Right atrium auricular region (tissue), 2 donors: ENCODE measurements at regions not wholly inside any gene's neighbourhood (a gene's known extent, or its start where the extent isn't known, plus 50 kb on each side); places are given as distances from the start of the nearest gene placed in this dataset.

Experiments used
- DNase-seq: peaks from one replicate; pipeline ENCODE4 v3.0.0-alpha.2; 2019; ENCODE audit warnings: low spot score
- H3K27ac ChIP-seq, 2 donors: fragments of 200-600 bp; sonication (generic); 1 replicate in 1 of 2; 2 replicates in 1 of 2; pipeline ENCODE4 v1.5.1; 2016 to 2019
- H3K27me3 ChIP-seq, 2 donors: fragments of 200-600 bp; sonication (generic); one replicate each; pipeline versions ENCODE4 v1.5.1 to v1.6.0; 2017 to 2019
- H3K36me3 ChIP-seq: fragments of 200-600 bp; sonication (generic); one replicate; pipeline ENCODE4 v1.5.1; 2016
- H3K4me1 ChIP-seq, 2 donors: fragments of 200-600 bp; sonication (generic); one replicate each; pipeline versions ENCODE4 v1.5.1 to v1.6.0; 2017 to 2019
- H3K4me3 ChIP-seq, 2 donors: fragments of 200-600 bp; sonication (generic); 1 replicate in 1 of 2; 2 replicates in 1 of 2; pipeline ENCODE4 v1.5.1; 2017 to 2019; ENCODE audit warnings: mild to moderate bottlenecking in 1 of 2, moderate library complexity in 1 of 2
- H3K9me3 ChIP-seq, 2 donors: fragments of 200-600 bp; sonication (generic); one replicate each; pipeline ENCODE4 v1.5.1; 2019
- TF ChIP-seq, protein P1 (sequence below), 2 donors: fragments of 200-600 bp; sonication (generic); IDR thresholded peaks; one replicate each; pipeline ENCODE4 v1.5.1; 2019; ENCODE audit warnings: antibody characterized with exemption in 2 of 2

- TF ChIP-seq, protein P1, sequence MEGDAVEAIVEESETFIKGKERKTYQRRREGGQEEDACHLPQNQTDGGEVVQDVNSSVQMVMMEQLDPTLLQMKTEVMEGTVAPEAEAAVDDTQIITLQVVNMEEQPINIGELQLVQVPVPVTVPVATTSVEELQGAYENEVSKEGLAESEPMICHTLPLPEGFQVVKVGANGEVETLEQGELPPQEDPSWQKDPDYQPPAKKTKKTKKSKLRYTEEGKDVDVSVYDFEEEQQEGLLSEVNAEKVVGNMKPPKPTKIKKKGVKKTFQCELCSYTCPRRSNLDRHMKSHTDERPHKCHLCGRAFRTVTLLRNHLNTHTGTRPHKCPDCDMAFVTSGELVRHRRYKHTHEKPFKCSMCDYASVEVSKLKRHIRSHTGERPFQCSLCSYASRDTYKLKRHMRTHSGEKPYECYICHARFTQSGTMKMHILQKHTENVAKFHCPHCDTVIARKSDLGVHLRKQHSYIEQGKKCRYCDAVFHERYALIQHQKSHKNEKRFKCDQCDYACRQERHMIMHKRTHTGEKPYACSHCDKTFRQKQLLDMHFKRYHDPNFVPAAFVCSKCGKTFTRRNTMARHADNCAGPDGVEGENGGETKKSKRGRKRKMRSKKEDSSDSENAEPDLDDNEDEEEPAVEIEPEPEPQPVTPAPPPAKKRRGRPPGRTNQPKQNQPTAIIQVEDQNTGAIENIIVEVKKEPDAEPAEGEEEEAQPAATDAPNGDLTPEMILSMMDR (IDR thresholded peaks at IDR 0.05) = no peak
- no peaks in the 10 kb centered on the region for H3K36me3 ChIP-seq
- H3K4me3 ChIP-seq = no peak overlapping the region
- no peak overlapping the region for H3K27ac ChIP-seq
- no peak for DNase-seq
- no peaks in the 10 kb centered on the region for H3K4me1 ChIP-seq
- H3K9me3 ChIP-seq = no peaks in the 10 kb centered on the region
- H3K27me3 ChIP-seq = no peaks in the 10 kb centered on the region
These were observed 373.4 kb downstream of the DIPK2A start for GRCh38 chr3:144344925-144345548.

- Histone ChIP-seq H3K4me3 (no peak overlapping the region), H3K36me3 (no peaks in the 10 kb centered on the region), H3K27me3 (no peaks in the 10 kb centered on the region), H3K9me3 (no peaks in the 10 kb centered on the region), H3K27ac (no peak overlapping the region), H3K4me1 (peaks cover 0 to 4% of the 10 kb centered on the region in 2 donors)
- DNase-seq = no peak
- TF ChIP-seq, protein P1 (IDR thresholded peaks at IDR 0.05) = no peak
These were observed 378.5 kb downstream of the DIPK2A start for GRCh38 chr3:144350125-144350524.

DNA sequence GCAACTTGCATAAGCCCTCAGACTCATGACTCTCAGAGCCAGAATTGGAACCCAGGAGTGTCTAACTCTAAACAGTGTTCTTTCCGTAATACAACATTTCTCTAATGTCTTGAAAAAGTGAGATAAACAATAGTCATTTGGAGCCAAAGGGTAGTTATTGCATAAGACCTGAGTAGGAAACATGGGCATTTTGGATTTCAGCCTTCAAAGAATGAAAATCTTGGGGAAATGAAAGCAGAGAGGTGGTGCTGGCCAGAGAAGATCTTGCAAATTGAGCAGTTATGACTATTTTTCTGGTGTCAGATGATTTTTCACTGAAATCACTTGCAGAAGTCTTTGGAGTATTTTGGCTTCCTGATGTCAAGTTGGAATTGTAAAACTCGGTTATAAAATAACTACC is 379.4 kb downstream of the DIPK2A start:
- no peaks in the 10 kb centered on the region for H3K36me3 ChIP-seq
- no peak overlapping the region for H3K4me3 ChIP-seq
- H3K4me1 ChIP-seq = peaks cover 0 to 4% of the 10 kb centered on the region in 2 donors
- no peaks in the 10 kb centered on the region for H3K9me3 ChIP-seq
- no peak overlapping the region for H3K27ac ChIP-seq
- no peak for DNase-seq
- H3K27me3 ChIP-seq = no peaks in the 10 kb centered on the region
- TF ChIP-seq, protein P1 (IDR thresholded peaks at IDR 0.05) = no peak

DNA sequence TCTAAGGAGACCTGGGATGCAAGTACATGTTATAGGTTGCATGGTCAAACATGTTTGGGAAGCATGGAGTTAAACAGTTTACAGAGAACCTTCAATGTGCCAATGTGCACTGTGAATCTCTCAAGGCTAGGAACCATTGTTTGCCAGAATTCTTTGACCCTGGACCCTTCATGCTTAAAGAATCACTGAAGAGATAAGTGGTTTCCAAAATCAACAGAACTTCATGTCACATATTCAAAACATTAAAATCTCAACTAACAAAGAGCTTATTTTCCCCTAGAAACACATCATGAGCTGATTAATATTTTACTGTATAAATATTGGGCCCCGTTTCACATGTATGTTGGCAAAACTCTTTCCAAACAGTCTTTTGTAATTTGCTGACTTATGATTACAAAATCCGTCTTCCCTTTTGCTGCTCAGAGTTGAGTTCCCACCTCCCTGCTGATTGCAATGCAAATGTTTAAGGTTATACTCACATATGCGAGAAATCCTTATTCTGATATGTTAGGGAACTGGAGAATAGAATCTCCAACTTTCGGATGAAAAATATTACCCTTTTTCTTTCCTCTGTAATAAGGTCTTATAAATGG is 380.2 kb downstream of the DIPK2A start:
- H3K9me3 ChIP-seq = no peaks in the 10 kb centered on the region
- H3K4me1 ChIP-seq = peaks cover 0 to 4% of the 10 kb centered on the region in 2 donors
- H3K4me3 ChIP-seq = no peak overlapping the region
- H3K27me3 ChIP-seq = no peaks in the 10 kb centered on the region
- no peak for DNase-seq
- H3K36me3 ChIP-seq = no peaks in the 10 kb centered on the region
- H3K27ac ChIP-seq = no peak overlapping the region
- TF ChIP-seq, protein P1 (IDR thresholded peaks at IDR 0.05) = no peak

DNA sequence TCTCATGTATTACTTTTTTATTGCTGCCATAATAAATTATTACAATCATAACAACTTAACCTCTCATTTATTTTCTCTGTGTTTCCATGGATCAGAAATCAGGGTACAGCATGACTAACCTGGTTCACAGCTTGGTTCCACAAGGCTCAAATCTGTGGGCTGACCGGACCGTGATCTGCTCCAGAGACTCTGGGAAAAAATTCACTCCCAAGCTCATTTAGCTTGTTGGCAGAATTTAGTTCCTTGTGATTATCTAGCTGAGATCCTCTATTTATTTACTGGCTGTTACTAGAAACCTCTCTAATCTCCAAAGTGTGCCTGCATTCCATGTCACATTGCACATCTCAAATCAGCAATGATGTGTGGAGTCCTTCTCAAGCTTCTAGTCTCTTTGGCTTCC is 386.6 kb downstream of the DIPK2A start:
- Histone ChIP-seq H3K36me3 (no peaks in the 10 kb centered on the region), H3K9me3 (no peaks in the 10 kb centered on the region), H3K4me3 (no peak overlapping the region), H3K4me1 (no peaks in the 10 kb centered on the region), H3K27ac (no peak overlapping the region), H3K27me3 (no peaks in the 10 kb centered on the region)
- TF ChIP-seq, protein P1 (IDR thresholded peaks at IDR 0.05) = no peak
- no peak for DNase-seq

- TF ChIP-seq, protein P1 (IDR thresholded peaks at IDR 0.05) = no peak
- H3K27ac ChIP-seq = no peak overlapping the region
- no peaks in the 10 kb centered on the region for H3K9me3 ChIP-seq
- no peak for DNase-seq
- no peaks in the 10 kb centered on the region for H3K27me3 ChIP-seq
- no peak overlapping the region for H3K4me3 ChIP-seq
- no peaks in the 10 kb centered on the region for H3K36me3 ChIP-seq
- no peaks in the 10 kb centered on the region for H3K4me1 ChIP-seq
These were observed 389.4 kb downstream of the DIPK2A start for GRCh38 chr3:144361002-144361401.
